Fibroblast of villous mesenchyme (primary cell): ENCODE measurements at regions not wholly inside any gene's neighbourhood (a gene's known extent, or its start where the extent isn't known, plus 50 kb on each side); places are given as distances from the start of the nearest gene placed in this dataset.

Source experiments
- DNase-seq: peaks from one replicate; pipeline ENCODE4 v3.0.0-alpha.2; 2010; ENCODE audit warnings: low read depth
- H3K4me3 ChIP-seq: 2 replicates; pipeline ENCODE4 v1.5.1; 2011; ENCODE audit warnings: low read depth, mild to moderate bottlenecking, low read length
- TF ChIP-seq, protein P1 (sequence below): IDR thresholded peaks from 2 replicates; pipeline ENCODE4 v1.5.1; 2012; ENCODE audit warnings: low read depth, mild to moderate bottlenecking, low read length; ENCODE audit not compliant: insufficient read depth

DNA sequence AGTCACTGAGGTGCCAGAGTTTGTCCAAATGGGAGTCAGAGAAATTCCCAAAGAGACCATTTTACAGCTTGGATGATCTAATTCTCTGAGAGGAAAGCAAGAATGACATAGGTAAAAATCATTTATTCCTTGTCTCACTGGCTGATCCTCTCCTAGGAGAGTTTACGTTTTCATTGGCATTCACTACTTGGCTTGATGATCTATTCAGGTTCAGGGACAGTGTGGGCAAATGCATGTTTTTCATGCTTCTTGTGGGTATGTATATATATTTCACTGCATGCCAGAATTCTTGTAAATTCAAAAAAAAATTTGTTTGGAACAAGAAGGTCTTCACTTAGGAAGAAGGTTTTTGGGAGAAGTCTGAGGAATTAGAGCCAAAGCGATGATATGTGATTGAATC is 403.4 kb upstream of the JAG1 start:
- no peak overlapping the region for H3K4me3 ChIP-seq
- TF ChIP-seq, protein P1, sequence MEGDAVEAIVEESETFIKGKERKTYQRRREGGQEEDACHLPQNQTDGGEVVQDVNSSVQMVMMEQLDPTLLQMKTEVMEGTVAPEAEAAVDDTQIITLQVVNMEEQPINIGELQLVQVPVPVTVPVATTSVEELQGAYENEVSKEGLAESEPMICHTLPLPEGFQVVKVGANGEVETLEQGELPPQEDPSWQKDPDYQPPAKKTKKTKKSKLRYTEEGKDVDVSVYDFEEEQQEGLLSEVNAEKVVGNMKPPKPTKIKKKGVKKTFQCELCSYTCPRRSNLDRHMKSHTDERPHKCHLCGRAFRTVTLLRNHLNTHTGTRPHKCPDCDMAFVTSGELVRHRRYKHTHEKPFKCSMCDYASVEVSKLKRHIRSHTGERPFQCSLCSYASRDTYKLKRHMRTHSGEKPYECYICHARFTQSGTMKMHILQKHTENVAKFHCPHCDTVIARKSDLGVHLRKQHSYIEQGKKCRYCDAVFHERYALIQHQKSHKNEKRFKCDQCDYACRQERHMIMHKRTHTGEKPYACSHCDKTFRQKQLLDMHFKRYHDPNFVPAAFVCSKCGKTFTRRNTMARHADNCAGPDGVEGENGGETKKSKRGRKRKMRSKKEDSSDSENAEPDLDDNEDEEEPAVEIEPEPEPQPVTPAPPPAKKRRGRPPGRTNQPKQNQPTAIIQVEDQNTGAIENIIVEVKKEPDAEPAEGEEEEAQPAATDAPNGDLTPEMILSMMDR = no peak
- no peak for DNase-seq

DNA sequence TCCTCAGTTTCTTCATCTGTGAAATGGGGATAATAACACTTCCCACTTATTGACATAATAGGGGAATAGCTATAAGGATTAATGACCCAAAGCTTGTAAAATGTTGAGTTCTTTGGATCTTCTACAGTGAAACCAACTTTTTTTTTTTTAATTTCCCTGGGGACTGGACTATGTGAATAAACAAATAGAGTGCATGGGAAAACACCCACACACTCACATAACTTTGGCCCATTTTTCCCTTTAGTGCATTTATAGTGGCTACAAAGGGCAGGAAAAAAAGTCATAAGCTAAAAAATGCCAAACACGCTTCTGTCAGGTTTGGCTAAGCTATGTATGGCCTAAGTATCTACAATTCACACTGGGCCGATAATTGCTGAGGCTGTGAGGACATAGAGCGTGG is 406.2 kb upstream of the JAG1 start:
- H3K4me3 ChIP-seq = no peak overlapping the region
- TF ChIP-seq, protein P1 = no peak
- no peak for DNase-seq

DNA sequence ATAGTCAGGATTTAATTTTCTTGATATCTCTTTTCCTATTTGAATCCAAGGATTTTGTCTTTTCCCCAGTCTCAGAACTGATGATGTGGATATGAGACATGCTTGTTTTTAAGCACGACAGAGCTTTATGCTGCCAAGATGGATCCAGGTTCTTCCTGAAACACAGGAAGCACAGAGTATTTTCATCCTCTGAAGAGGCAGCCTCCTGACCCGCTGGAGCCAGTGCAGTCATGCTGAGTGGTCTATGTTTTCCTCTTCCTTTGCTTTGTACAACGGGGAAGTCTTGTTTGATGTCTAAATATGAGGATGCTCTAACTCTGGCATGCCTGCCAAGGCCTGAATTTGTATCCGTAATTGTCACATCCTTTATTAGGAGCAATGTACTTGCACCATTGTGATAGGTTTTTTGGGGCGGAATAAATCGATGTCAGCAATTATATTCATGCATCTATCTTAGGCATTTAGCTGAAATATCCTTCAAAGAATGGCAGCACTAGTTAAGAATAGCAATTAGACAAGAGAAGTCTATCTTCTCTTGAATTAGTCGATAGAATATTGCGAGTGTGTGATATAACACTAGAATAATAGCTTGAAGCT is 407.1 kb upstream of the JAG1 start:
- no peak for DNase-seq
- TF ChIP-seq, protein P1 = no peak
- H3K4me3 ChIP-seq = no peak overlapping the region

DNA sequence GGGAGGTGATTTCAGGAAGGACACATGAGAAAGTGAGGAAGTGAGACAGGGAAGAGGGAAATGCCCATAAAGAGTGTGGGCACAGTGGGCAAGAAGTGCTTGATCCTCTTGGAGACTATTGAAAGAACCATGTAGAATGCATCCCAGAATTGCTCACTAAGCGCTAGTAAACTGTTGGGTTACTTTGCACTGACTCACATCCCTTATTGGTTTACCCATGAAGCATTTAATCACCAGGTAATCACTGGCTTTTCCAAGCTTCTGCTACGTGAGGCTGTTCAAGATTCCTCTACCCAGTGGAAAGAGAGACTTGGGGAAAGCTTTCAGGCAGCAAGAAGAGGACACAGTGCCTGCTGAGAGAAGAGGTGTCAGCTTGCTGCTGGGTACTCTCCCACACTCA is 410.0 kb upstream of the JAG1 start:
- H3K4me3 ChIP-seq = no peak overlapping the region
- TF ChIP-seq, protein P1 = no peak
- no peak for DNase-seq

DNA sequence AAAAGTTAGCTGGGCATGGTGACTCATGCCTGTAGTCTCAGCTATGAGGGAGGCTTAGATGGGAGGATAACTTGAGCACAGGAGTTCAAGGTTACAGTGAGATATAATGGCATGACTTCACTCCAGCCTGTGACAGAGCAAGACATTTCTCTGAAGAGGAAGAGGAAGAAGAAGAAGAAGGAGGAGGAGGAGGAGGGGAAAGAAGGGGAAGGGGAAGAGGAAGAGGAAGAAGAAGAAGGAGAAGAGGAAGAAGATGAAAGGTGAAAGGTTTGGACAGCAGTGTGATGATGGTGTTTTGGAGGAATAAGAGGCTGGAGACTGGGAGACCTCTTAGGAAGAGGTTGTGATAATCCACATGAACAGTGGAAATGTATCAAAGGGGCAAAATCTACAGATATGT is 410.7 kb upstream of the JAG1 start:
- DNase-seq = no peak
- TF ChIP-seq, protein P1 = no peak
- H3K4me3 ChIP-seq = no peak overlapping the region

DNA sequence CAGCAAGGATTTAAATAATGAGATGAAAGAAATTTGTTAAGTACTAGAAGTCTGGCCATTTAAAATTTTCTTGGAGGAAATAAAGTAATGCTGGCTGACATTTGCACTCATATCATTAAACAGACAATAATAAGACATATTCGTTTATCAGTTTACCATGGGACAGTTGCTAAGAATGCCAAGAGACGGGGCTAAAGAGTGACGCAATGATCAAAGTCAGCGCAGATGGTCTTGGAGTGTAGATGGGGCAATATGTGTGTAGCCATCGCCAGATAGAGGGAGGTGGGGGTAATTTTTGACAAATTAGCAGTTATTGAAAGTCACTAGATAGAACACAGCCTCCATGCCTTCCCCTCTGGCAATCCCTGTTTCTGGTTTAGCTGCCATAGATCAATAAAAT is 413.2 kb upstream of the JAG1 start:
- no peak for DNase-seq
- TF ChIP-seq, protein P1 = no peak
- H3K4me3 ChIP-seq = no peak overlapping the region

DNA sequence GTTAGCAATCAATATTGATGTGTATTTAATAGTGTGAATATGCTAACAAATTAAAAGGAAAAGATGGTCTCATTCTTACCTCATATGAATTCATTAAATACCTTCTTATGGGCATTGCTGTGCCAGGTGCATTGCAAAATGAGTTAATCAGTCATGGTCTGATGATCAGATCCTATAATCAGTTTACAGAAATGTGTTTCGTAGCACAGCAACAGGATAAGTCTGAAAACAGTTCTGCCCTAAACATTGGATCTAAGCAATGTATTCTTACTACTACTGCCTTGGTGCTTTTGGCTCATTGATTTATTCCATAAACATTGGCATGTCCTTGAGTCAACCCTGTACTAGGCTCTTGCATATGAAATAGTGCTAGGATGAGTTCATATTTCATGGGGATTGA is 417.0 kb upstream of the JAG1 start:
- H3K4me3 ChIP-seq = no peak overlapping the region
- no peak for DNase-seq
- TF ChIP-seq, protein P1 = no peak
